ENCODE measurements at regions not wholly inside any gene's neighbourhood (a gene's known extent, or its start where the extent isn't known, plus 50 kb on each side); places are given as distances from the start of the nearest gene placed in this dataset.

DNA sequence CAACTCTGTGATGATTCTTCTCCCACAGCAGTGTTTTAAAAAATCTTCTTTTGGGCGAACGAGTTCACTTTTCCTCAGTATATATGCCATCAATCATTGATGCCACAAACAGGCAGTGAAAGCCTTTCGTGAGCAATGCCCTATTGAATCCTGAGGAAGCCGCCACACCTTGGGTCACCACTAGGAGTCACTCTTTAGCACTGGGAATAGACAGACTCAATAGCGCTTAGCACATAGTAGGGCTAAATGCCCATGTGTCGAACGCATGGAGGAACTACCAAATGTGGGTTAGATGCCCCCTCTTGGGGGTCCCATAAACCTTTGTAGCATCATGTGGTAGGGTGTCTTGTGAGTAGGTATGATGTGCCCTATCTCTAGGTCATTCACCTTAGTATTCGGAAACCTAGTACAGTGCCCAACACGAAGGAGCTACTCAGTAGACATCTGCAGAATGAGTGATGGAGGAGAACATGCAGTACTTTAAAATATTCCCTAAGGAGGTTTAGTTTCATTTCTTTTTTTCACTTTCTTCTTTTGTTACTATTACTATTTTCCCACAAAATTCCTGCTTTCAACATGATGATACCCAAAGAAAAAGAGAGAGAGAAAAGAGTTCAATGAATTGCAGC lies 603.7 kb downstream of the BNC2 start:
- TF ChIP-seq CTCF (conservative IDR thresholded peaks at IDR 0.05) (peak; percentile 61), EZH2 (IDR thresholded peaks at IDR 0.05; ENCODE audit: low read depth) (no peak)
